ENCODE measurements at regions not wholly inside any gene's neighbourhood (a gene's known extent, or its start where the extent isn't known, plus 50 kb on each side); places are given as distances from the start of the nearest gene placed in this dataset.

GRCh38 chr3:82054849-82055248, 293.4 kb upstream of the GBE1 start:
- TF ChIP-seq CTCF (IDR thresholded peaks at IDR 0.05; ENCODE audit: low read depth, low read length, poor library complexity, severe bottlenecking) (no peak), EZH2phosphoT487 (IDR thresholded peaks at IDR 0.05; ENCODE audit: borderline replicate concordance, low read length) (no peak)
